ENCODE measurements at regions not wholly inside any gene's neighbourhood (a gene's known extent, or its start where the extent isn't known, plus 50 kb on each side); places are given as distances from the start of the nearest gene placed in this dataset.

DNA sequence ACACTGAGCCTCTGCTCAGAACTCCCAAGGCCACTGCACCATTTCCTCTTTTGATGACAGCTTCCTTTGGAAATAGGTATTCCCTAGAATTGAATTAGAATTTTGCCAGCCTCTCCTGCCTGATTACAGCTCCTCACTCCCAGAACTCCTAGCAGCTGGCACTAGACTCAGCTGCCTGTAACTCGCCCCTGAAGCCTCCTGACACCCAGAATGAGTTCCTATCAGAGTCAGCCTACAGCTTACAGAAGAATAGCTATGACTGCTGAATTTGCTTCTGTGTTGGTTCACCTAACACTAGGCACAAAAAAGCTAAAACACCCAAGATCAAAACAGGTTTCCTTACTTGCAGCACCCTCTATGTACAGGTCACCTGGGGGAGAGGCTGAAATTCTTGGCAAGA lies 108.2 kb upstream of the PTPRM start:
- POLR2A ChIA-PET: no interaction called here
- intact Hi-C loops (cut with micrococcal nuclease): no loop called here
- H3K4me2 ChIP-seq (ENCODE audit: low read length): no peak overlapping the region

More for the DNA sequence above, 108.2 kb upstream of the PTPRM start:
- ATAC-seq: no peak
- Histone ChIP-seq H3K27ac (ENCODE audit: low read depth, low read length) (no peak overlapping the region), H2AFZ (ENCODE audit: low read depth, low read length, poor library complexity, severe bottlenecking) (no peak overlapping the region), H3K9ac (ENCODE audit: low read length) (no peak overlapping the region), H4K20me1 (ENCODE audit: insufficient read depth) (no peaks in the 10 kb centered on the region), H3K9me2 (ENCODE audit: insufficient read depth) (no peaks in the 10 kb centered on the region), H3K4me3 (replicated peaks in 1 of 2; ENCODE audit: low read depth in 1 of 2, low read length in 2 of 2) (no peak overlapping the region), H3K36me3 (ENCODE audit: control insufficient read depth in 1 of 2, insufficient read depth in 2 of 2, low read length in 2 of 2) (no peaks in the 10 kb centered on the region), H3K4me1 (ENCODE audit: control insufficient read depth in 1 of 2, insufficient read depth in 2 of 2, low read length in 2 of 2) (no peaks in the 10 kb centered on the region), H3K79me2 (ENCODE audit: insufficient read depth, low read length) (no peaks in the 10 kb centered on the region), H3K27me3 (ENCODE audit: insufficient read depth, low read length) (no peaks in the 10 kb centered on the region; the same call in 1 of the 2 replicates), H3K9me3 (ENCODE audit: control insufficient read depth in 1 of 2, insufficient read depth in 1 of 2, low read depth in 1 of 2, low read length in 2 of 2) (peaks cover 0 to 3% of the 10 kb centered on the region in 2 experiments; a peak in 1 of 4 replicates)
- TF ChIP-seq JUND (IDR thresholded peaks at IDR 0.05): no peak
- TF ChIP-seq, protein P1, sequence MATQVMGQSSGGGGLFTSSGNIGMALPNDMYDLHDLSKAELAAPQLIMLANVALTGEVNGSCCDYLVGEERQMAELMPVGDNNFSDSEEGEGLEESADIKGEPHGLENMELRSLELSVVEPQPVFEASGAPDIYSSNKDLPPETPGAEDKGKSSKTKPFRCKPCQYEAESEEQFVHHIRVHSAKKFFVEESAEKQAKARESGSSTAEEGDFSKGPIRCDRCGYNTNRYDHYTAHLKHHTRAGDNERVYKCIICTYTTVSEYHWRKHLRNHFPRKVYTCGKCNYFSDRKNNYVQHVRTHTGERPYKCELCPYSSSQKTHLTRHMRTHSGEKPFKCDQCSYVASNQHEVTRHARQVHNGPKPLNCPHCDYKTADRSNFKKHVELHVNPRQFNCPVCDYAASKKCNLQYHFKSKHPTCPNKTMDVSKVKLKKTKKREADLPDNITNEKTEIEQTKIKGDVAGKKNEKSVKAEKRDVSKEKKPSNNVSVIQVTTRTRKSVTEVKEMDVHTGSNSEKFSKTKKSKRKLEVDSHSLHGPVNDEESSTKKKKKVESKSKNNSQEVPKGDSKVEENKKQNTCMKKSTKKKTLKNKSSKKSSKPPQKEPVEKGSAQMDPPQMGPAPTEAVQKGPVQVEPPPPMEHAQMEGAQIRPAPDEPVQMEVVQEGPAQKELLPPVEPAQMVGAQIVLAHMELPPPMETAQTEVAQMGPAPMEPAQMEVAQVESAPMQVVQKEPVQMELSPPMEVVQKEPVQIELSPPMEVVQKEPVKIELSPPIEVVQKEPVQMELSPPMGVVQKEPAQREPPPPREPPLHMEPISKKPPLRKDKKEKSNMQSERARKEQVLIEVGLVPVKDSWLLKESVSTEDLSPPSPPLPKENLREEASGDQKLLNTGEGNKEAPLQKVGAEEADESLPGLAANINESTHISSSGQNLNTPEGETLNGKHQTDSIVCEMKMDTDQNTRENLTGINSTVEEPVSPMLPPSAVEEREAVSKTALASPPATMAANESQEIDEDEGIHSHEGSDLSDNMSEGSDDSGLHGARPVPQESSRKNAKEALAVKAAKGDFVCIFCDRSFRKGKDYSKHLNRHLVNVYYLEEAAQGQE (IDR thresholded peaks at IDR 0.05; ENCODE audit: low read depth): no peak
- no peak for TF ChIP-seq SIN3A (IDR thresholded peaks at IDR 0.05; ENCODE audit: low read depth)
- TF ChIP-seq FOSL1 (IDR thresholded peaks at IDR 0.05; ENCODE audit: low read depth): no peak
- TF ChIP-seq EZH2phosphoT487 (IDR thresholded peaks at IDR 0.05; ENCODE audit: borderline replicate concordance): no peak
- TF ChIP-seq, protein P2, sequence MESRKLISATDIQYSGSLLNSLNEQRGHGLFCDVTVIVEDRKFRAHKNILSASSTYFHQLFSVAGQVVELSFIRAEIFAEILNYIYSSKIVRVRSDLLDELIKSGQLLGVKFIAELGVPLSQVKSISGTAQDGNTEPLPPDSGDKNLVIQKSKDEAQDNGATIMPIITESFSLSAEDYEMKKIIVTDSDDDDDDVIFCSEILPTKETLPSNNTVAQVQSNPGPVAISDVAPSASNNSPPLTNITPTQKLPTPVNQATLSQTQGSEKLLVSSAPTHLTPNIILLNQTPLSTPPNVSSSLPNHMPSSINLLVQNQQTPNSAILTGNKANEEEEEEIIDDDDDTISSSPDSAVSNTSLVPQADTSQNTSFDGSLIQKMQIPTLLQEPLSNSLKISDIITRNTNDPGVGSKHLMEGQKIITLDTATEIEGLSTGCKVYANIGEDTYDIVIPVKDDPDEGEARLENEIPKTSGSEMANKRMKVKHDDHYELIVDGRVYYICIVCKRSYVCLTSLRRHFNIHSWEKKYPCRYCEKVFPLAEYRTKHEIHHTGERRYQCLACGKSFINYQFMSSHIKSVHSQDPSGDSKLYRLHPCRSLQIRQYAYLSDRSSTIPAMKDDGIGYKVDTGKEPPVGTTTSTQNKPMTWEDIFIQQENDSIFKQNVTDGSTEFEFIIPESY (IDR thresholded peaks at IDR 0.05; ENCODE audit: extremely low read depth, insufficient replicate concordance, low read length): no peak
- DNase-seq (ENCODE audit: low read depth, low spot score): no peak
- CTCF ChIA-PET: no interaction called here
- RAD21 ChIA-PET (ENCODE audit: low non-redundant PET in 1 of 2, low total read pairs in 2 of 2, uncharacterized antibody in 2 of 2, unreplicated experiment in 2 of 2): no interaction called here
- no TSS peak for BruUV-seq (replicated peaks)

All from HCT116 (cell line).